HG03175 (cell line): ENCODE measurements at regions not wholly inside any gene's neighbourhood (a gene's known extent, or its start where the extent isn't known, plus 50 kb on each side); places are given as distances from the start of the nearest gene placed in this dataset.
"Not testable (repeated sequence)": the region's sequence is repeated elsewhere in the genome, so short reads cannot be mapped to it uniquely, and the experiment has no call there.

Source experiments
- ATAC-seq: cut with Tn5 transposase; IDR thresholded peaks from one replicate; pipeline ENCODE4 v1.9.1; 2021; ENCODE audit warnings: mild to moderate bottlenecking, moderate library complexity; ENCODE audit not compliant: unreplicated experiment

GRCh38 chr12:124159655-124160054, 135.2 kb upstream of the RFLNA start:
- no peak for ATAC-seq

DNA sequence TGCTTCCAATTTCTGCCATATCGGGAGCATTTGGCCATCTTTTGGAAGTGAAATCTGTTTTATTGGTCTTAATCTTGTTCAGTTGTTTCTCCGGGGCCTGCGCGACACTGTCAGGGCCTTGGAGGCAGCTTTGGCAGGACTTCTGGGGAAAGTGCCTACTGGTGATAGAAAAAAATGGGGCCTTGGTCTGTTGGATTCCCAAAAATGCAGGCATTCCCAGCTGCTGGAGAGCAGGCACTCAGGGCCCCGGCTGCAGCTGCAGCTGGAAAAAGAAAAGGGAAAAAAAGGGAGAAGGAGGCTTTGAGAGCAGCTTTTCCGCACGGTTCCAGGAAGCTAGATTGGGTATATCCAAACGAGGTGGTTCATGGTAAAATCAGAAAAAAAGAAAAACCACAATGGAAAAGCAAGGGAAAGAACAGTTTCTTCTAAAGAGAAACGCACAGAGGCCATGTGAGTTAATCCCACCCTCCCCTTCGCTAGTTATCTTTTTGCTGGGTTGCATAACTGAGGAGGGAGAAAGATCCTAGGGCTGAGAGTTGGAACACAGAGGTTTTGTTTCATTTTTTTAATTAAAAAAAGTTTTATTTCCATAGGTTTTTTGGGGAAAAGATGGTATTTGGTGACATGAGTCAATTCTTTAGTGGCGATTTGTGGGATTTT, 134.7 kb upstream of the RFLNA start:
- ATAC-seq = no peak

- ATAC-seq = not testable (repeated sequence)
Observed at GRCh38 chr12:124161402-124161801, 133.5 kb upstream of the RFLNA start.

DNA sequence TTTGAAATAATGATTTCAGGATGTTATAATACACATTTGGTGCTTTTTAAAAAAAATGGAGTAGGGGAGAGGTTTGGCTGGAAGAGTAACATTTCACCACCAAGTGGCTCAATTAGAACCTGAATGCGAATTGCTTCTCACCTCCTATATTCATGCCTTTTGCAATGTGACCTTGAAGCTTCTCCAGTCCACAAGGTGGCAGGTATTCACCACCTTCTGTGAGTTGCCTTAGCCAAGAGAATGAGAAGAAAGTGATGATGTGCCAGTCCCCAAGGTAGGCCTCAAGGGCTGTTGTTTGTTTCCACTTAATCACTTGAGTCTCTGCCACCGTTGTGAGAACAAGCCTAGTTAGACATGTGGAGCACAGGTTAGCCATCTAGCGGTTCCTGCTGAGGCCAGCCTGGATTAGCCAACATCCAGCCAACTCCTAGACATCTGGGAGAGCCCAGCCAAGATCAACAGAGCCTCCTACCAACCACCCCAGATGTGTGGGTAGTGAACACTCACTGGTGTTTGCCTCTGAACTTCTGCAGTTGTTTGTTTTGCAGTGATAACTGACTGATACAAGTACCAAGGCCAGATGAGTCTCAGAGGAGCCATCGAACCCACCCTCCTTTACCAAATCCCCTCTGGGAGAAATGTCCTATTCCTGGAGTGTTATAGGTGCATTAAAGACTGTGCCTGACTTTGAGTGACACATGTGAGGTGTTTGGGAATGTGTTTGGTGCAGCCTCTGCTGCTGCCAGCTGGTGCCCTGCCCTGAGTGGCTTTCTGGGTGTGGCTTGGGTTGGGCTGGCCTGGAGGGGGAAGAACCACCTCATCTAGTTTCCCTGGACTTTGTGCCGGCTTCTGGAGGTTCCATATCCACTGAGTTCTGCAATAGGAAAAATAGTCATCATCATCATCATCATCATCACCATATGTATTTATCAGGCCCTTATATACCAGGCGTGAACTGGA, 132.5 kb upstream of the RFLNA start:
- ATAC-seq = no peak

DNA sequence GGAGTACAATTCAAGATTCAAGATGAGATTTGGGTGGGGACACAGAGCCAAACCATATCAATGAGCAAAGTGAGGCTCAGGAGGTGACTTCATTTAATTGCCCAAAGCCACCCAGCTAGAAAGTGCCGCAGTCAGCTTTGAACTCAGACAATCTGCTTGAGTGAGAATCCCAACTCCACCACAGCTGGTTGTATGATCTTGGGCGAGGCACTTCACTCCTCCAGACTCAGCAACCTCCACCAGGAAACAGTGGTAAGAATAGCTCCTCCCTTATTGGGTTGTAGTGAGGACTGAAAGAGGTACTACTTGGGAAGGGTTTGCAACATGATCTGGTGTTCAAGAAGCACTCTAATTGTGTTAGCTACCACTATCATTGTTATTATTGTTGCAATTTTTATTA, 129.2 kb upstream of the RFLNA start:
- ATAC-seq = no peak

DNA sequence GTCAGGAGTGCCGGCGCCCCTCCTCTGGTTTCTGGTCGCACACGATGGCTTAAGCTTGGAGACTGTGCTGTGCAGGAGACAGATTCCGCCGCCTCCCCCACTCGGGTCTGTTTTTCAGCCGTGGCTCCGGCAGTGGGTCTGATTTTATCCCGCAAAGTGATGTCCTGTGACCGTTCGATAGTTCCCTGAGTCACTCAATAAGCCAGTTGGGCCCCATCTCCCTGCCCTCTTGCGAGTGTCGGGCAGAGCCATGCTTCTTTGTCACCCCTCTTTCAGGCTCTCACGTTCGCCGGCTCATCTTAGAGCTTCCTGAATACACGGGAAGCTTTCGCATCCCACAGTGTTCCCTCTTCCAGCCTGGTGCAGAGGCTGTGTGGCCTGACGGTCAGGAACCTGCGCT, 127.8 kb upstream of the RFLNA start:
- ATAC-seq = no peak

DNA sequence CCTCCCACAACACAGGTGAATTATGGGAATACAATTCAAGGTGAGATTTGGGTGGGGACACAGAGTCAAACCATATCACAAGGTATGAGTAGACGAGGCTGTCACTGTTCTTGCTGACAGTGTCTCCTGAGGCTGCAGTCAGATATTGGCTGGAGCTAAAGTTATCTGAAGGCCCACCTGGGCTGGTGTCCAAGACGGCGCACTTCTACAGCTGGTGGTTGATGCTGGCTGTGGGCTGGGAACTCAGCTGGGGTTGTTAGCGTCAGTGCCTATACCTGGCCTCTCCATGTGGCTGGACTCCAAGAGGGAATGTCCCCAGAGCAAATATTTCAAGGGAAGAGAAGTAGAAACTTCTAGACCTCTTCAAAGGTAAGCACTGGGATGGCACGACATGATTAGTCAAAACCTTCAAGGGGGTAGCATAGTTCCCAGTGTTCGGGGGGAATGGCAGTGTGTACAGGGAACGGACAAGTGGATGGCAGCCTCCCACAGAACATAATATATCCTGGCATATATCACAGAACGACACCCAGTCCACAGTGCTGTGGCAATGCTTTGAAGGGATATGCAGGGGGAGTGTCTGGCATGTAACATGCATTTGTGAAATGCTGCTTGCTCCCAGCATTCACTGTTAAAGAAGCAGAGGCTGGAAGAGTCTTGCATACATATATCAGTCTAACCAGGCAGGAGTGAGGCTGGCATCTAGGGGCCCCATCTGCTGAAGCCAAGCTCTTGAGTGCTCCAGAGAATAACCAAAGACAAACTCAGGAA, 126.7 kb upstream of the RFLNA start:
- no peak for ATAC-seq

- ATAC-seq = no peak
Observed at GRCh38 chr12:124169577-124170284, 125.2 kb upstream of the RFLNA start.

- no peak for ATAC-seq
Observed at GRCh38 chr12:124170760-124171159, 124.1 kb upstream of the RFLNA start.

DNA sequence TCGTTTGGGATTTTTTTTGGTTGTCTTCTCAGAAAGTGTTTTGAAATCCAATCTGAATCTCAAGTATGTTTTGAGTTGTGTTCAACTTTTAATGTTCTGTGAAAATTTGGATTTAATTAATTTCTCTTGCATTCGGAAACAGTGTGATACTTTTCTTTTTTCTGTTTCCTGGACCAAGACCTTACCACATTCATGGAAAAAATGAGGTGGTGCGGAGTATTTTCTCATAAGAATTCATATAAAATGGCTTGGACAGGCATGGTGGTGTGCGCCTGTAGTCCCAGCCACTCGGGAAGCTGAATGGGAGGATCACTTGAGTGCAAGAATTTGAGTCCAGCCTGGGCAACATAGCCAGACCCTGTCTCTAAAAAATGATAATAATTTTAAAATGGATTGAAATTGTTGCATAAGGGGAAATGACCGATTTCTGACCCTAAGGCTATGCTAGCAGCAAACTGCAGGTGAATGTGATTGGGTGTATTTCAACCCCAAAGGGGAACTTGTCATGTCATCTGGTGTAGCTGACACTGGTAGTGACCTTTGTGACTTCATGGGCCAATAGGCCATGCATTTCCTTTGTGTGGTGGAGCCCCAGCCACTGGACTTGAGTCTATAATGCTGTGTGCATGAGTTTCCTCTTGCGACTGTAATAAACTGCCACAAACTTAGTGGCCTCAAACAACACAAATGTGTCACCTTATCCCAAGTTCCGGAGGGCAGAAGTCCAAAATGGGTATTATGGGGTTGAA, 123.5 kb upstream of the RFLNA start:
- no peak for ATAC-seq

- no peak for ATAC-seq
Observed at GRCh38 chr12:124172636-124173035, 122.3 kb upstream of the RFLNA start.

DNA sequence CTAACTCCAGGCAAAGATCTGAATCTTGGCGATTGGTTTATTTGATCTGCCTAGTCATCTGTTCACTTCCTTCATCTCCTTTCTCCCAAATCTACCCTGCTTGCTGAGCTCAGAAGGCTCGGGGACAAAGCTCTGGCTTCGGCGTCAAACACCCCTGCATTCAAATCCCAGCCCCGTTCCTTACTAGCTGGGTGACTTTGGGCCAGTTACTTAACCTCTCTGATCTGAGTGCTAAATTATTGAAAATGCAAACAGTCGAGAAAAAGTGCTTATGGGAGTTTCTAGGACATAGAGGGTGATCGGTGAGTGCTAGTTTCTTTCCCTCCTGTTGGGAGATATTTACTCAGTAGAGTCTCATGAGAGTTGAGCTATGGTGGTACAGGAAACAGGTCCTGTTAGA, 121.2 kb upstream of the RFLNA start:
- no peak for ATAC-seq

DNA sequence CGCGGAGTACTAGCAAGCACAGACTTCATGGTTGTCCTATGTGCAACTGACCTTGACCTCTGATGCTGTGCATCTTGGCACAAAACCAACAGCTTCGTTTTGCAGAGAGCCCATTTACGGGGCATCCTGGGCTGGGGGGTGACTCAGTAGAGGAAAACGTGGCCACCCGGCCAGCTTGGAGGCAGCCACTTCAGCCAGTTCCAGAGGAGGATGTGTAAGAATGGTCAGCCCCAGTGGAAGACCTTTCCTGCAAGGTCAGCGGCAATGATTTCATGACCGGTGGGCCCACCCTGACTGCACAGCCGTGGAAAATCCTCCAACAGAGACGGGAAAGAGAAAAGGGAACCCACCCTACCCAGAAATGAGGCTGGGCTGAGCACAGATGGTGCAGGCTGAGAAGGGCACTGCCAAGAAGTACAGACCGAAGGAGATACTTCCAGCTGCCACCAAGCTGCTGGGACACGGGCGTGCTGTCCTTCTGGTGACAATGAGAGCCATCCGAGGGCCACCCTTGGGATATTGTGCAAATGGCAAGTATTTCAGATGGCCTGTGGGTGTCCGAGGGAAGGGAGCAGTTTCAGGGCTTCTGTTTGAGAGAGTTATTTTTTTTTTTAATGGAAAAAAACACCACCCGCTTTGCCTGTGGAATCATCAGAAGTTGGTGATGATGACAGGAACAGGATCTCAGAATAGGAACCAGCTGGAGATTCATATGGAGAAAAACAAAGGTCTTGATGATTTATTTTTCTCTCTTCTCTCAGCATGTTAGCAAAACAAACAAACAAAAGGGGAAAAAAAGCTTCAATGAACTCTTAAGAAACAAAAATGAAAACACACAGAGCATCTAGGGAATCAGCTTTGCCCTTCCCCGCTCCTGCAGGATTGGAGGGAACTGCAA, 120.2 kb upstream of the RFLNA start:
- ATAC-seq = no peak

- ATAC-seq = no peak
Observed at GRCh38 chr12:124175704-124176103, 119.2 kb upstream of the RFLNA start.

DNA sequence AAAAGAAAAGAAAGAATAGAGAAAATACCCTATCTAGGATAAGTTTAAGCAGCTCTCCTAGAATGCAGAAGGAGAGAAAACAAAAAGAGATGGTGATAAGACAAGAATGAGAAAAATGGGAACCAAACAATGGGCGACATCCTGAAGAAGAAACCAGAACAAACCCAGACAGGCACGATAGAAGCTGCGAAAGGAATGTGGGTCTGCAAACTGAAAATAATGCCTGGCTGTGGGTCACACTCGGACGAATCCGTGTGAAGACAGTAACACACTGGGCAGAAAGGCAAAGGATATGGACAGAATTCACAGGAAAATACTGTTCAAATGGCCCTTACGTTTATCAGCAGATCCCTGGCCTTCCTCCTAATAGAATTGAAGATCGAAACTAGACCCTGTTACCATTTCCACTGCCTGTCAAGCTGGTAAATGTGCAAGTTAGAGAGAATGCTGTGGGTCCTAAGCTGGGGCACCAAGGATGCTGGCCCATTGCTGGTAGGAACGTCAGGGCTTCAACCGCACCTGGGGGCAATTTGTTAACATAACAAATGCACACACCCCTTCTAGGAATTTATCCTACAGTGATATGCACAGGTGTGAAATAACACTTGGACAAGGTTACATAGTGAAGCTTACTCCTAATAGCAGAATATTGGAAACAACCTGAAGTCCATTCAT, 117.5 kb upstream of the RFLNA start:
- no peak for ATAC-seq

GRCh38 chr12:124177951-124178316, 117.0 kb upstream of the RFLNA start:
- ATAC-seq = no peak

DNA sequence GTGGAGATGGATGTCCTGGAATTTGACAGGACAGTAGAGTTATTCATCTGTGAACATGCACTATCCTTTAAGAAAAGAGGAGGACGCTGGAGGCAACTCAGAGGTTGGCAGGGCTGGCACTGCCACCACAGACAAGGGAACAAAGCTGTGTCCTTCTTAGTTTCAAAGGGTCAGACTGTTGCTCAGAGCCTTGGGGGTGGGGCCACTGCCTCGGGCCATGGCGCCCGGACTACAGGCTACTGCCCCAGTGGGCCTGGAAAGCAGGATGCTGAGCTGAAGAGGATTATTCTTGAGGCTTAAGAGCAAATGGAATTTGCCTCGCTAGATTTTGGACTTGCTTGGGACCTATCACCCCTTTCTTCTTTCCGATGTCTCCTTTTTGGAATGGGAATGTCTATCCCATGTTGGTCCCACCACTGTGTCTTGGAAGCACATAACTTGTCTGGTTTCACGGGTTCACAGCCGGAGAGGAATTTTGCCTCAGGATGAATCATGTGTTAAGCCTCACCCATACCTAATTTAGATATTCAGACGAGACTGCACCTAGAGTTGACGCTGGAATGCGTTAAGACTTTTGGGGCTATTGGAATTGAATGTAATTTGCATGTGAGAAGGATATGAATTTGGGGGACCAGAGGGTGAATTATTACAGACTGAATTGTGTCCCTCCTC, 114.8 kb upstream of the RFLNA start:
- ATAC-seq = no peak

DNA sequence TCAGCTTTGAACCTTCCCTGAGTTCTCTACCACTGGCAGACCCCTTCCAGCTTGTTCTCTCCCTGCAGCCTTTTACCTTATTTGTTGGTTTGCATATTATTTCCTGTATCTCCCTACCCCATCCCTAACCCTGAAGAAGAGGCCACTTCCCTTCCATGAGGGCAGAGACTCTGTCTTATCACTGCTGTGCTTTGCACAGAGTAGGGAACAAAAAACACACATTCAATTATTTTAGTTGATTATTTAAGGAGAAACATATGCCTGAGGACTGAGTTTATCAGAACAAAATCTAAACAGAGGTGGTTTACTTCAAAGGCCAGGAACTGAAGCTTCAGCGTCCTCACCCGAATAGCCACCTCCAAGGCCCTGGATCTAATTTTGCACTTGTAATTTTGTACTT, 111.7 kb upstream of the RFLNA start:
- ATAC-seq = no peak
